Adrenal gland (tissue), 9 donors: ENCODE measurements at regions not wholly inside any gene's neighbourhood (a gene's known extent, or its start where the extent isn't known, plus 50 kb on each side); places are given as distances from the start of the nearest gene placed in this dataset.

ENCODE experiments used
- DNase-seq, 7 donors: peaks; one replicate each; pipeline ENCODE4 v3.0.0-alpha.2; 2019 to 2020
- H3K27ac ChIP-seq, 5 donors: fragments of 200-600 bp; sonication (generic) in 4 of 5; 1 replicate in 3 of 5; 2 replicates in 2 of 5; pipeline versions ENCODE4 v1.5.1 to v1.8.0; 2016 to 2020; ENCODE audit warnings: mild to moderate bottlenecking in 1 of 5
- H3K27me3 ChIP-seq: fragments of 200-600 bp; 2 replicates; pipeline ENCODE4 v1.8.0; 2021
- H3K36me3 ChIP-seq, 2 donors: fragments of 200-600 bp; replicated peaks in 1 of 2; 1 replicate in 1 of 2; 2 replicates in 1 of 2; pipeline versions ENCODE4 v1.5.1 to v1.8.0; 2018 to 2022
- H3K4me1 ChIP-seq, 2 donors: fragments of 200-600 bp; replicated peaks in 1 of 2; 1 replicate in 1 of 2; 2 replicates in 1 of 2; pipeline versions ENCODE4 v1.5.1 to v1.8.0; 2018 to 2021
- H3K4me3 ChIP-seq, 4 donors: fragments of 200-600 bp; sonication (generic) in 3 of 4; one replicate each; pipeline ENCODE4 v1.5.1; 2016 to 2018
- H3K9me3 ChIP-seq, 3 donors: fragments of 200-600 bp; sonication (generic) in 1 of 3; replicated peaks in 1 of 3; 1 replicate in 2 of 3; 2 replicates in 1 of 3; pipeline versions ENCODE4 v1.5.1 to v1.8.0; 2016 to 2021
- POLR2A ChIP-seq, 2 donors: fragments of 450-650 bp; IDR thresholded peaks; one replicate each; pipeline ENCODE4 v1.6.1; 2017; ENCODE audit warnings: antibody characterized with exemption in 2 of 2, mild to moderate bottlenecking in 2 of 2, moderate library complexity in 1 of 2
- WGBS, 4 donors: extraction: QIAGEN DNeasy Blood & Tissue Kit in 2 of 4; methylation state at CpG; one replicate each; pipeline versions ENCODE4 v1.1.5 to v1.1.7; 2013 to 2017; 5-methylcytosine and 5-hydroxymethylcytosine counted together
- intact Hi-C, 2 donors: fragments of 100-400 bp; cut with DNase I; formaldehyde crosslinking; loops; one replicate each; pipeline versions ENCODE4 v1.14.1 to v1.15.0; 2022 to 2023
- TF ChIP-seq, protein P1 (sequence below), 6 experiments: fragments of 450-650 bp in 4 of 6; fragments of 200-600 bp in 2 of 6; sonication (generic) in 1 of 6; IDR thresholded peaks; 1 replicate in 5 of 6; 2 replicates in 1 of 6; pipeline versions ENCODE4 v1.5.1 to v1.8.0; 2016 to 2021; ENCODE audit warnings: antibody characterized with exemption in 6 of 6, mild to moderate bottlenecking in 2 of 6, moderate library complexity in 1 of 6
- donor health status: healthy with polysubstance abuse.
- donor health status: Bipolar disorder and iron deficiency.
- donor health status: DM: yes; HTN: yes; CAD: no.
- donor health status: DM: no; HTN: no; CAD: no.
- donor health status: DM: no; HTN: no; CAD: no.

DNA sequence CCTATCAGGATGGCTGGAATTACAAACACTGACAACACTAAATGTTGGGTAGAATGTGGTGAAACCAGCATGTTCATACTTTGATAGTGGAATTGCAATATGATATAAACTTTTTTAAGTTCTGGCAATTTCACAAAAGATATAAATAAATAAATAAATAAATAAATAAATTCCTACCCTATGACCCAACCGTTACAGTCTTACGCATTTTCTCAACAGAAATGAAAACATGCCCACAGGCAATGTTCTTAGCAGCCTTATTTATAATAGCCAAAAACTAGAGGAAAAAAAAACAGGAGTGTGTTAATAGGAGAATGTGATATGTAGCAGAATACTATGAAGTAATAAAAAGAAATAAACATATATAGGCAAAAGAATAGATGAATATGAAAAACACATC, 318.9 kb downstream of the IPMK start:
- 87 to 91% (median 89%) methylated on average over 2 of the region's 2 CpGs for WGBS, 4 donors
- Histone ChIP-seq H3K4me3 (no peak overlapping the region), H3K4me1 (no peaks in the 10 kb centered on the region), H3K27ac (no peak overlapping the region), H3K27me3 (no peaks in the 10 kb centered on the region), H3K36me3 (no peaks in the 10 kb centered on the region), H3K9me3 (no peaks in the 10 kb centered on the region)
- TF ChIP-seq, protein P1, sequence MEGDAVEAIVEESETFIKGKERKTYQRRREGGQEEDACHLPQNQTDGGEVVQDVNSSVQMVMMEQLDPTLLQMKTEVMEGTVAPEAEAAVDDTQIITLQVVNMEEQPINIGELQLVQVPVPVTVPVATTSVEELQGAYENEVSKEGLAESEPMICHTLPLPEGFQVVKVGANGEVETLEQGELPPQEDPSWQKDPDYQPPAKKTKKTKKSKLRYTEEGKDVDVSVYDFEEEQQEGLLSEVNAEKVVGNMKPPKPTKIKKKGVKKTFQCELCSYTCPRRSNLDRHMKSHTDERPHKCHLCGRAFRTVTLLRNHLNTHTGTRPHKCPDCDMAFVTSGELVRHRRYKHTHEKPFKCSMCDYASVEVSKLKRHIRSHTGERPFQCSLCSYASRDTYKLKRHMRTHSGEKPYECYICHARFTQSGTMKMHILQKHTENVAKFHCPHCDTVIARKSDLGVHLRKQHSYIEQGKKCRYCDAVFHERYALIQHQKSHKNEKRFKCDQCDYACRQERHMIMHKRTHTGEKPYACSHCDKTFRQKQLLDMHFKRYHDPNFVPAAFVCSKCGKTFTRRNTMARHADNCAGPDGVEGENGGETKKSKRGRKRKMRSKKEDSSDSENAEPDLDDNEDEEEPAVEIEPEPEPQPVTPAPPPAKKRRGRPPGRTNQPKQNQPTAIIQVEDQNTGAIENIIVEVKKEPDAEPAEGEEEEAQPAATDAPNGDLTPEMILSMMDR (IDR thresholded peaks at IDR 0.05) = no peak
- TF ChIP-seq POLR2A (IDR thresholded peaks at IDR 0.05) = no peak
- DNase-seq = no peak
- intact Hi-C loops = no loop called here

DNA sequence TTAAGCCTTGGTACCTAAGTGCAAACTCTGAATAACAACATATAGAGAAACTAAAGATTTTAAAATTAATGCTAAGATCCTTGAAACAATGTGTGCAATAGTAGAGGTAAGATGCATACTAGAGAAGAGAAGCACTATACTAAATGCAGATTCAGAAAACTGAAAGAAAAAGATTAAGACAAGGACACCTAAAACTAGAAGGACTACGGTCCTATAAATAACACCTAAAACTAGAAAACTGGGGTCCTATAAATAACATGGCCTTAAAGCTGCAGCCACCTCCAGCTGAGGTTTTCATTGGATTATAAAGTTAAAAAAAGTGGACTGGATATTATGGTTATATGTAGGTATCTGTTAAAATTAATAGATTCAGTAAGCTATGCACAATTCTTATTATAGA, 320.9 kb downstream of the IPMK start:
- intact Hi-C loops = no loop called here
- TF ChIP-seq, protein P1 (IDR thresholded peaks at IDR 0.05) = no peak
- no peak for TF ChIP-seq POLR2A (IDR thresholded peaks at IDR 0.05)
- Histone ChIP-seq H3K4me3 (no peak overlapping the region), H3K27ac (no peak overlapping the region), H3K36me3 (no peaks in the 10 kb centered on the region), H3K27me3 (no peaks in the 10 kb centered on the region), H3K4me1 (no peaks in the 10 kb centered on the region), H3K9me3 (no peaks in the 10 kb centered on the region)
- 73 to 91% (median 78%) methylated on average over 1 of the region's 1 CpG for WGBS, 4 donors
- no peak for DNase-seq

DNA sequence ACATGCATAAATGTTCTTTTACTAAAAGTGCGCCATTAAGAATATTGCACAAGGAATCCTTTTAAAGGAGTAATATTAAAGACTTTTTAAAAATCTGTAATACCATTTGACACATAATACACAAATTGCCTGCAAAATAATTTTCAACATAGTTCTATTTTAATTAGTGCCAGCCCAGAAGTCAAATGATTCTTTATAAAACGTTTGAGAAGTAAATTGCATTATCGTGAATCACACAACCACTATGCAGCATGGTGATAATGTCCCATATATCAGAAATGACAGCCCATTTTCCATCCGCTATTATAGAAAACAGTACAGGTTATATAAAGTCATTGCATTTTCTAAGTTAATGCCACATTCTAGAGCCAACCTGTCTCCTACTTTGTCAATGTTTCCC, 324.0 kb downstream of the IPMK start:
- Histone ChIP-seq H3K4me3 (no peak overlapping the region), H3K36me3 (no peaks in the 10 kb centered on the region), H3K4me1 (no peaks in the 10 kb centered on the region), H3K27me3 (no peaks in the 10 kb centered on the region), H3K9me3 (no peaks in the 10 kb centered on the region), H3K27ac (no peak overlapping the region)
- TF ChIP-seq POLR2A (IDR thresholded peaks at IDR 0.05) = no peak
- TF ChIP-seq, protein P1 (IDR thresholded peaks at IDR 0.05) = no peak
- intact Hi-C loops = no loop called here
- WGBS, 4 donors = 70 to 86% (median 79%) methylated on average over 4 of the region's 4 CpGs
- DNase-seq = no peak

DNA sequence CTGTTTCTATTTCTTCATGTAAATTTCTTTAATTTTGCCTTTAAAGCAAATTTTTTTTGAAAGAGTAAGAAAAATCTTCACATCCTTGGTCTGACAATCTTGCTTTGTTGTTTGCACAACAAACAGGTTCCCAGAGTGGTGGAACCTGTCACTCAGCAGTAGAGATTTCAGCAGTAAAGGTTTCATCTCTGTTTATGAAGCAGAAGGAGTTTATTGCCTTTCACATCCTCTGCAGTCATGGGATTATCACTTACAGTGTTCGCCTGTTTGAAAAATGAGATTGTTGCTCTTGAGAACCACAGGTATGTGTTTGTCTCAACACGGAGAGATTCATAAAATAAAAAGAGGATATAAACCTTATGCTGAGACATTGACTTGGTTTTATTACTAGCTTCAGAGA, 342.6 kb downstream of the IPMK start:
- no peaks in the 10 kb centered on the region for H3K27me3 ChIP-seq
- H3K4me3 ChIP-seq = no peak overlapping the region
- no peak for TF ChIP-seq POLR2A (IDR thresholded peaks at IDR 0.05)
- TF ChIP-seq, protein P1 (IDR thresholded peaks at IDR 0.05) = no peak
- H3K36me3 ChIP-seq = no peaks in the 10 kb centered on the region
- no peaks in the 10 kb centered on the region for H3K4me1 ChIP-seq
- H3K9me3 ChIP-seq = no peaks in the 10 kb centered on the region
- 81 to 87% (median 83%) methylated on average over 2 of the region's 2 CpGs for WGBS, 4 donors
- intact Hi-C loops = no loop called here
- H3K27ac ChIP-seq = no peak overlapping the region
- no peak for DNase-seq
